Globus pallidus (tissue), 1 donor: ENCODE measurements at regions not wholly inside any gene's neighbourhood (a gene's known extent, or its start where the extent isn't known, plus 50 kb on each side); places are given as distances from the start of the nearest gene placed in this dataset.
A peak's percentile ranks its signal among the peaks of the same experiment; 100 is the strongest.

ENCODE experiments used
- DNase-seq: peaks from one replicate; pipeline ENCODE4 v3.0.0-alpha.2; 2015; ENCODE audit warnings: low spot score

GRCh38 chr5:118279540-118280294 is 708.6 kb downstream of the DTWD2 start:
- DNase-seq: no peak

- DNase-seq: no peak
Measured at GRCh38 chr5:118270526-118270925, 717.8 kb downstream of the DTWD2 start.

GRCh38 chr5:118258223-118258622 is 730.1 kb downstream of the DTWD2 start:
- no peak for DNase-seq

- DNase-seq: no peak
Measured at GRCh38 chr5:118257066-118257465, 731.3 kb downstream of the DTWD2 start.

- DNase-seq: peak; percentile 17
Measured at GRCh38 chr5:118253225-118254061, 734.9 kb downstream of the DTWD2 start.

- no peak for DNase-seq
Measured at GRCh38 chr5:118249386-118249785, 739.0 kb downstream of the DTWD2 start.

- DNase-seq: no peak
Measured at GRCh38 chr5:118247458-118247857, 740.9 kb downstream of the DTWD2 start.

GRCh38 chr5:118243613-118244012 is 744.7 kb downstream of the DTWD2 start:
- DNase-seq: no peak

- DNase-seq: no peak
Measured at GRCh38 chr5:118243068-118243467, 745.3 kb downstream of the DTWD2 start.

GRCh38 chr5:118236108-118236849 is 752.1 kb downstream of the DTWD2 start:
- no peak for DNase-seq

GRCh38 chr5:118233606-118234005 is 754.7 kb downstream of the DTWD2 start:
- DNase-seq: no peak

GRCh38 chr5:118228489-118228888 is 759.9 kb downstream of the DTWD2 start:
- DNase-seq: no peak

GRCh38 chr5:118224546-118224945 is 763.8 kb downstream of the DTWD2 start:
- no peak for DNase-seq

- DNase-seq: no peak
Measured at GRCh38 chr5:118220556-118221195, 767.7 kb downstream of the DTWD2 start.

- DNase-seq: no peak
Measured at GRCh38 chr5:118211606-118212005, 776.7 kb downstream of the DTWD2 start.

- no peak for DNase-seq
Measured at GRCh38 chr5:118208031-118208453, 780.3 kb downstream of the DTWD2 start.

GRCh38 chr5:118199801-118200200 is 788.5 kb downstream of the DTWD2 start:
- no peak for DNase-seq

GRCh38 chr5:118196229-118196628 is 792.1 kb downstream of the DTWD2 start:
- no peak for DNase-seq

GRCh38 chr5:118195211-118195610 is 793.1 kb downstream of the DTWD2 start:
- no peak for DNase-seq

GRCh38 chr5:118193194-118193905 is 795.0 kb downstream of the DTWD2 start:
- no peak for DNase-seq

GRCh38 chr5:118185018-118185417 is 803.3 kb downstream of the DTWD2 start:
- no peak for DNase-seq
